ENCODE measurements at regions not wholly inside any gene's neighbourhood (a gene's known extent, or its start where the extent isn't known, plus 50 kb on each side); places are given as distances from the start of the nearest gene placed in this dataset.
"Not testable (repeated sequence)": the region's sequence is repeated elsewhere in the genome, so short reads cannot be mapped to it uniquely, and the experiment has no call there.

- TF ChIP-seq REST (IDR thresholded peaks at IDR 0.05; ENCODE audit: unreplicated experiment); POLR2AphosphoS5 (IDR thresholded peaks at IDR 0.05; ENCODE audit: low read depth); JUNB (IDR thresholded peaks at IDR 0.05; ENCODE audit: unreplicated experiment); EZH2 (IDR thresholded peaks at IDR 0.05; ENCODE audit: low read depth, unreplicated experiment); EZH2phosphoT487 (IDR thresholded peaks at IDR 0.05; ENCODE audit: unreplicated experiment): not testable (repeated sequence)
- TF ChIP-seq, protein P1, sequence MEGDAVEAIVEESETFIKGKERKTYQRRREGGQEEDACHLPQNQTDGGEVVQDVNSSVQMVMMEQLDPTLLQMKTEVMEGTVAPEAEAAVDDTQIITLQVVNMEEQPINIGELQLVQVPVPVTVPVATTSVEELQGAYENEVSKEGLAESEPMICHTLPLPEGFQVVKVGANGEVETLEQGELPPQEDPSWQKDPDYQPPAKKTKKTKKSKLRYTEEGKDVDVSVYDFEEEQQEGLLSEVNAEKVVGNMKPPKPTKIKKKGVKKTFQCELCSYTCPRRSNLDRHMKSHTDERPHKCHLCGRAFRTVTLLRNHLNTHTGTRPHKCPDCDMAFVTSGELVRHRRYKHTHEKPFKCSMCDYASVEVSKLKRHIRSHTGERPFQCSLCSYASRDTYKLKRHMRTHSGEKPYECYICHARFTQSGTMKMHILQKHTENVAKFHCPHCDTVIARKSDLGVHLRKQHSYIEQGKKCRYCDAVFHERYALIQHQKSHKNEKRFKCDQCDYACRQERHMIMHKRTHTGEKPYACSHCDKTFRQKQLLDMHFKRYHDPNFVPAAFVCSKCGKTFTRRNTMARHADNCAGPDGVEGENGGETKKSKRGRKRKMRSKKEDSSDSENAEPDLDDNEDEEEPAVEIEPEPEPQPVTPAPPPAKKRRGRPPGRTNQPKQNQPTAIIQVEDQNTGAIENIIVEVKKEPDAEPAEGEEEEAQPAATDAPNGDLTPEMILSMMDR (conservative IDR thresholded peaks at IDR 0.05; ENCODE audit: low read depth in 2 of 2), result not testable (repeated sequence)
These were observed 591.7 kb downstream of the TRIB2 start for GRCh38 chr2:13308478-13308805.
